WTC11 (cell line): ENCODE measurements at regions not wholly inside any gene's neighbourhood (a gene's known extent, or its start where the extent isn't known, plus 50 kb on each side); places are given as distances from the start of the nearest gene placed in this dataset.

Experiments used
- JUN ChIP-seq: sonication (generic); formaldehyde crosslinking; IDR thresholded peaks from 2 replicates; pipeline ENCODE4 v1.8.0; 2023; ENCODE audit warnings: mild to moderate bottlenecking, missing genetic modification reagents
- TF ChIP-seq, protein P1 (sequence below): sonication (generic); formaldehyde crosslinking; conservative IDR thresholded peaks from 2 replicates; pipeline ENCODE4 v1.8.1; 2022; ENCODE audit warnings: mild to moderate bottlenecking, missing genetic modification reagents
- TF ChIP-seq, protein P2 (sequence below): sonication (generic); formaldehyde crosslinking; IDR thresholded peaks from 2 replicates; pipeline ENCODE4 v1.8.1; 2023; ENCODE audit warnings: mild to moderate bottlenecking, missing genetic modification reagents, moderate library complexity
- TF ChIP-seq, protein P3 (sequence below): fragments of 200-600 bp; IDR thresholded peaks from 2 replicates; pipeline ENCODE4 v1.8.0; 2022; ENCODE audit warnings: antibody characterized with exemption
- TF ChIP-seq, protein P4 (sequence below): sonication (generic); formaldehyde crosslinking; IDR thresholded peaks from 2 replicates; pipeline ENCODE4 v1.8.0; 2022; ENCODE audit warnings: mild to moderate bottlenecking, missing genetic modification reagents
- TF ChIP-seq, protein P5 (sequence below): sonication (generic); formaldehyde crosslinking; IDR thresholded peaks from 2 replicates; pipeline ENCODE4 v1.8.0; 2022; ENCODE audit warnings: mild to moderate bottlenecking, missing genetic modification reagents

DNA sequence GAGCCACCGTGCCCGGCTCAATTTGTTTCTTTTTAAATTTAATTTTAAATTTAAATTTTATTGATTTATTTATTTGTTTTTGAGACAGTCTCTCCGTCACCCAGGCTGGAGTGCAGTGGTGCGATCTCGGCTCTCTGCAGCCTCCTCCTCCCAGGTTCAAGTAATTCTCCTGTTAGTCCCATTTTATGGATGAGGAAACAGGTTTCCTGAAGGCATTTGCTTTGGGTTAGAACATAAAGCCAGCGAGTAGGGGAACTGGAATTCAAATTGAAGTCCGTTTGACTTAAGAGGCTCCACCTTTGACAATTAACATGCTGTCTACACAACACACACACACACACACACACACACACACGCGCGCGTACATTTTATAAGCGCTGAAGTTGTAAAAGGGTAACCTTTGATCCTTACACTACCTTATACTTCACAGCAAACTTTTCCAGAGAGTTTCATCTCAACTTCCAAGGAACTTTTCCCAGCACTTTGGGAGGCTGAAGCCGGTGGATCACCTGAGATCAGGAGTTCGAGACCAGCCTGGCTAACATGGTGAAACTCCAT, 232.0 kb downstream of the BCAS1 start:
- TF ChIP-seq, protein P1, sequence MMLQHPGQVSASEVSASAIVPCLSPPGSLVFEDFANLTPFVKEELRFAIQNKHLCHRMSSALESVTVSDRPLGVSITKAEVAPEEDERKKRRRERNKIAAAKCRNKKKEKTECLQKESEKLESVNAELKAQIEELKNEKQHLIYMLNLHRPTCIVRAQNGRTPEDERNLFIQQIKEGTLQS (CRISPR knock-in tag): no peak
- TF ChIP-seq, protein P2, sequence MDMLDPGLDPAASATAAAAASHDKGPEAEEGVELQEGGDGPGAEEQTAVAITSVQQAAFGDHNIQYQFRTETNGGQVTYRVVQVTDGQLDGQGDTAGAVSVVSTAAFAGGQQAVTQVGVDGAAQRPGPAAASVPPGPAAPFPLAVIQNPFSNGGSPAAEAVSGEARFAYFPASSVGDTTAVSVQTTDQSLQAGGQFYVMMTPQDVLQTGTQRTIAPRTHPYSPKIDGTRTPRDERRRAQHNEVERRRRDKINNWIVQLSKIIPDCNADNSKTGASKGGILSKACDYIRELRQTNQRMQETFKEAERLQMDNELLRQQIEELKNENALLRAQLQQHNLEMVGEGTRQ (CRISPR knock-in tag): no peak
- TF ChIP-seq, protein P3, sequence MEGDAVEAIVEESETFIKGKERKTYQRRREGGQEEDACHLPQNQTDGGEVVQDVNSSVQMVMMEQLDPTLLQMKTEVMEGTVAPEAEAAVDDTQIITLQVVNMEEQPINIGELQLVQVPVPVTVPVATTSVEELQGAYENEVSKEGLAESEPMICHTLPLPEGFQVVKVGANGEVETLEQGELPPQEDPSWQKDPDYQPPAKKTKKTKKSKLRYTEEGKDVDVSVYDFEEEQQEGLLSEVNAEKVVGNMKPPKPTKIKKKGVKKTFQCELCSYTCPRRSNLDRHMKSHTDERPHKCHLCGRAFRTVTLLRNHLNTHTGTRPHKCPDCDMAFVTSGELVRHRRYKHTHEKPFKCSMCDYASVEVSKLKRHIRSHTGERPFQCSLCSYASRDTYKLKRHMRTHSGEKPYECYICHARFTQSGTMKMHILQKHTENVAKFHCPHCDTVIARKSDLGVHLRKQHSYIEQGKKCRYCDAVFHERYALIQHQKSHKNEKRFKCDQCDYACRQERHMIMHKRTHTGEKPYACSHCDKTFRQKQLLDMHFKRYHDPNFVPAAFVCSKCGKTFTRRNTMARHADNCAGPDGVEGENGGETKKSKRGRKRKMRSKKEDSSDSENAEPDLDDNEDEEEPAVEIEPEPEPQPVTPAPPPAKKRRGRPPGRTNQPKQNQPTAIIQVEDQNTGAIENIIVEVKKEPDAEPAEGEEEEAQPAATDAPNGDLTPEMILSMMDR: no peak
- TF ChIP-seq, protein P4, sequence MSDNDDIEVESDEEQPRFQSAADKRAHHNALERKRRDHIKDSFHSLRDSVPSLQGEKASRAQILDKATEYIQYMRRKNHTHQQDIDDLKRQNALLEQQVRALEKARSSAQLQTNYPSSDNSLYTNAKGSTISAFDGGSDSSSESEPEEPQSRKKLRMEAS (CRISPR knock-in tag): no peak
- no peak for TF ChIP-seq JUN (CRISPR knock-in tag)
- TF ChIP-seq, protein P5, sequence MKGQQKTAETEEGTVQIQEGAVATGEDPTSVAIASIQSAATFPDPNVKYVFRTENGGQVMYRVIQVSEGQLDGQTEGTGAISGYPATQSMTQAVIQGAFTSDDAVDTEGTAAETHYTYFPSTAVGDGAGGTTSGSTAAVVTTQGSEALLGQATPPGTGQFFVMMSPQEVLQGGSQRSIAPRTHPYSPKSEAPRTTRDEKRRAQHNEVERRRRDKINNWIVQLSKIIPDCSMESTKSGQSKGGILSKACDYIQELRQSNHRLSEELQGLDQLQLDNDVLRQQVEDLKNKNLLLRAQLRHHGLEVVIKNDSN (CRISPR knock-in tag): no peak
